ENCODE measurements at regions not wholly inside any gene's neighbourhood (a gene's known extent, or its start where the extent isn't known, plus 50 kb on each side); places are given as distances from the start of the nearest gene placed in this dataset.

DNA sequence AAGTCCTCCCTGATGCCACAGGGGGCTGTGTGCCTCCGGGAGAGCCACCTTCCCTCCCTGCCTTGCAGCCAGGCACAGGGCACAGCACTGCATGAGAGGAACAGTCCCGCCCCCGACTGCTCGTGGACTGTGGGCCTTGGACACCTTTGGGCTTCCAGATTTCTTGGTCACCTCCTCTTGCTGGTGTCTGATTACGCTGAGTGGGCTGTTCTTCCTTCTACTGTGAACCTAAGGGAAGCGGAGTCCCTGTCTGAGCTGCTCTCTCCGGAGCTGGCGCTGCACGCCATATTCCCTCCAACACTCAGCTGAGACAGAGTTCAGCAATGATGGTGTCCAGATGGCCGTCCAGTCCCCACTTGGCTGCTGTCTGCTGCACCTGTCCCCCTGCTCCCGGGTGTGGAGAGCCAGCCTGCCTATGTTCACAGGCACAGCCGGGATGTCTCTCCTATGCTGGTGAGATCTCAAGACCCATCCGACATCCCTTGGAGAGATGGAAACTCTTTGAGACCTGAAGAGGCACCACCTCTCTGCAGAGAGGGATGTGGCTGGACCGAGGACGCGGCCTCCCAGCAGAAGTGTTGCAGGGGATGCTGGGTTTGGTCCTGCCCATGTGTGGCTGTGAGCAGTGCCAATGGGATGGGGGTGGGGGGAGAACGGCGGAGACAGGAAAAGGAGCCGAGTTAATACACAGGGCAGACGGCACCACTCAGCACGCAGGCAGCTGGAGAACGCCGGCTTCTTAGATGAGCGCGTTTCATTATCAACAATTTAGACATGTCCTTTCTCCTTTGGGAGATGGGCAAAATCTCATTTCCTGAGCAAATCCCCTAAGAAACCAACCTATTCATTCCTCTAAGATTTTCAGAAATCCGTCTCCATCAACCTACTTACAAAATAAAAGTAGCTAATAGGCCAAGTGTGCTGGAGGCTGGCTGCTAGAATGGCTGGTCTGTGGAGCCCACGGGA is 171.9 kb downstream of the ENGASE start:
- H3K9me3 ChIP-seq (replicated peaks in 1 of 11): 0 out of 22 replicates have a peak, but pooled peaks cover 0 to 3% (median 0%) of the 10 kb centered on the region in 11 experiments
- no peak overlapping the region for H3K27ac ChIP-seq
- H3K27me3 ChIP-seq: 0 out of 22 replicates have a peak, but pooled peaks cover 0 to 7% (median 0%) of the 10 kb centered on the region in 11 experiments

DNA sequence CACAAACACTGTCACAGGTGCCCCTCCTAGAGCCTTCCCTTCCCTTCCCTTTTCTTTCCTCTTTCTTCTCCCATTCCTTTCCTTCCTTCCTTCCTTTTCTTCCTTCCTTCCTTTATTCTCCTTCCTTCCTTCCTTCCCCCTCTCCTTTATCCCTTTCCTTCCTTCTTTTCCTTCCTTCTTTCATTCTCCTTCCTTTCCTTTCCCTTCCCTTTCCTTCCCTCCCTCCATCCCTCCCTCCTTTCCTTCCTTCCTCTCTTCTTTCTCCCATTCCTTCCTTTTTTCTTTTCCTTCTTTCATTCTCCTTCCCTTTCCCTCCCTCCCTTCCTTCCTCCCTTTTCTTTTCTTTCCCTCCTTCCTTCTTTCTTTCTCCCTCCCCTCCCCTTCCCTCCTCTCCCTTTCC is 170.0 kb downstream of the ENGASE start:
- no peak for TF ChIP-seq Cebpa-rat (IDR thresholded peaks at IDR 0.05)
- Histone ChIP-seq H3K27ac (no peak overlapping the region), H3K9ac (no peak overlapping the region), H3K9me3 (replicated peaks in 1 of 11) (0 out of 22 replicates have a peak, but pooled peaks cover 0 to 3% (median 0%) of the 10 kb centered on the region in 11 experiments), H3K4me3 (no peak overlapping the region), H3K4me1 (peaks cover 0 to 24% (median 13%) of the 10 kb centered on the region in 10 experiments; a peak in 16 of 20 replicates), H3K27me3 (peaks cover 0 to 7% (median 0%) of the 10 kb centered on the region in 11 experiments; a peak in 1 of 22 replicates), H3K4me2 (no peak overlapping the region), H4K20me1 (peaks cover 0 to 15% (median 0%) of the 10 kb centered on the region in 11 experiments; a peak in 2 of 22 replicates), H3K36me3 (no peaks in the 10 kb centered on the region)

More for the DNA sequence above, 171.9 kb downstream of the ENGASE start:
- Histone ChIP-seq H3K36me3 (no peaks in the 10 kb centered on the region), H3K9ac (no peak overlapping the region), H3K4me3 (no peak overlapping the region), H3K4me2 (no peak overlapping the region), H4K20me1 (peaks cover 0 to 10% (median 0%) of the 10 kb centered on the region in 11 experiments; a peak in 3 of 22 replicates), H3K4me1 (peaks cover 0 to 27% (median 16%) of the 10 kb centered on the region in 10 experiments; a peak in 16 of 20 replicates)
- no peak for TF ChIP-seq Cebpa-rat (IDR thresholded peaks at IDR 0.05)

DNA sequence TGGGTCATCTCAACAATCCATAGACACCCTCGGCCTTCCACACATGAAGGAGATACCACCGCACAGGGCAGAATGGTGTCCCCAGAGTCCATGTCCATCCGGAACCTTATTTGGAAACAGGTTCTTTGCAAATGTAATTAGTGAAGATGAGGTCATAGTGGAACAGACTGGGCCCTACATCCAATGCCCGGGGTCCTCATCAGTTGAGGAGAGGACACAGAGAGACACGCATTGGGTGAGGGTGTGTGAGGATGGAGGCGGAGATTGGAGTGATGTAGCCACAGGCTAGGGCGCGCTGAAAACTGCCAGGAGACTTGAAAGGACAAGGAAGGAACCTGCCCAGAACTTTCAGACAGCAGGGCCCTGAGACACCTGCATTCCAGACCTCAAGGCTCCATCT is 169.4 kb downstream of the ENGASE start:
- H3K9ac ChIP-seq: no peak overlapping the region
- H3K4me1 ChIP-seq: peaks cover 0 to 17% (median 6%) of the 10 kb centered on the region in 10 experiments; a peak in 14 of 20 replicates
- TF ChIP-seq Cebpa-rat (IDR thresholded peaks at IDR 0.05): no peak
- peaks cover 0 to 3% (median 0%) of the 10 kb centered on the region in 11 experiments; a peak in 1 of 22 replicates for H3K27me3 ChIP-seq
- H3K4me2 ChIP-seq: no peak overlapping the region
- 0 out of 22 replicates have a peak, but pooled peaks cover 0 to 3% (median 0%) of the 10 kb centered on the region in 11 experiments for H3K9me3 ChIP-seq (replicated peaks in 1 of 11)
- no peaks in the 10 kb centered on the region for H3K36me3 ChIP-seq
- no peak overlapping the region for H3K27ac ChIP-seq
- H4K20me1 ChIP-seq: peaks cover 0 to 19% (median 0%) of the 10 kb centered on the region in 11 experiments; a peak in 4 of 22 replicates
- H3K4me3 ChIP-seq: no peak overlapping the region

- Histone ChIP-seq H3K4me3 (no peak overlapping the region), H3K4me2 (peak overlapping the region in 1 of 11 experiments; percentile 15; a peak in 2 of 22 replicates), H3K27ac (no peak overlapping the region), H3K9ac (no peak overlapping the region), H3K27me3 (no peaks in the 10 kb centered on the region; a peak in 1 of 22 replicates), H4K20me1 (peaks cover 0 to 19% (median 0%) of the 10 kb centered on the region in 11 experiments; a peak in 4 of 22 replicates), H3K9me3 (replicated peaks in 1 of 11) (0 out of 22 replicates have a peak, but pooled peaks cover 0 to 3% (median 0%) of the 10 kb centered on the region in 11 experiments), H3K36me3 (no peaks in the 10 kb centered on the region), H3K4me1 (peaks cover 0 to 14% (median 2%) of the 10 kb centered on the region in 10 experiments; a peak in 13 of 20 replicates)
- no peak for TF ChIP-seq Cebpa-rat (IDR thresholded peaks at IDR 0.05)
Measured at GRCh38 chr17:79243603-79243990, 169.0 kb downstream of the ENGASE start.

- Histone ChIP-seq H3K9ac (no peak overlapping the region), H3K27me3 (no peaks in the 10 kb centered on the region; a peak in 1 of 22 replicates)
- TF ChIP-seq Cebpa-rat (IDR thresholded peaks at IDR 0.05): no peak
Measured at GRCh38 chr17:79242873-79243602, 168.4 kb downstream of the ENGASE start.

DNA sequence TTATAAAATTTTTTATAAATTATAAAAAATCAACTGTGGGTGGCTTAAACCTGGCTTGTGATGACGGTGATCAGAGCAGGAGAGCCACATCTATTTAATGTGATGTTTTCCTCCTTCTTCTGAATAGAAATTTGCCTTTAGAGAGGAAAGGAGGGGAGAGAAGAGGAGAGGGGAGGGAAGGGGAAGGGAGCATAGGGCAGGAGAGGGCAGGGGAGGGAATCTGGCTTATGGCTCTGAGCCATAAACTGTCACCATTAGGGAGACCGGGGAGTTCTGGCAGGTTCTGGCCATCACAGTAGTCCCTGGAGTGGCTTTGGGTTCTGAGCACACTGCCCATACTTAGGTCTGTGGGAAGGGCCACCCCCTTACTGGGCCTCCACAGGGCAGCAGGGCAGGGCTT is 167.8 kb downstream of the ENGASE start:
- H4K20me1 ChIP-seq: peaks cover 0 to 20% (median 0%) of the 10 kb centered on the region in 11 experiments; a peak in 7 of 22 replicates
- H3K27me3 ChIP-seq: no peaks in the 10 kb centered on the region; a peak in 1 of 22 replicates
- 0 out of 22 replicates have a peak, but pooled peaks cover 0 to 3% (median 0%) of the 10 kb centered on the region in 11 experiments for H3K9me3 ChIP-seq (replicated peaks in 1 of 11)
- no peaks in the 10 kb centered on the region for H3K36me3 ChIP-seq
- H3K27ac ChIP-seq: no peak overlapping the region
- no peak overlapping the region for H3K9ac ChIP-seq
- no peak overlapping the region for H3K4me3 ChIP-seq
- H3K4me1 ChIP-seq: peaks cover 0 to 16% (median 6%) of the 10 kb centered on the region in 10 experiments; a peak in 11 of 20 replicates
- TF ChIP-seq Cebpa-rat (IDR thresholded peaks at IDR 0.05): no peak
- H3K4me2 ChIP-seq: 0 out of 22 replicates have a peak overlapping the region, but pooled peaks of 1 of the 11 experiments have one; percentile 15

More at GRCh38 chr17:79242873-79243602, 168.4 kb downstream of the ENGASE start:
- Histone ChIP-seq H3K4me3 (no peak overlapping the region), H3K36me3 (no peaks in the 10 kb centered on the region), H3K27ac (no peak overlapping the region), H4K20me1 (peaks cover 0 to 18% (median 0%) of the 10 kb centered on the region in 11 experiments; a peak in 4 of 22 replicates), H3K4me1 (peaks cover 0 to 10% (median under 1%) of the 10 kb centered on the region in 10 experiments; a peak in 7 of 20 replicates), H3K9me3 (replicated peaks in 1 of 11) (0 out of 22 replicates have a peak, but pooled peaks cover 0 to 3% (median 0%) of the 10 kb centered on the region in 11 experiments), H3K4me2 (peak overlapping the region in 1 of 11 experiments; percentile 15; a peak in 2 of 22 replicates)

- Histone ChIP-seq H3K4me3 (no peak overlapping the region), H3K27me3 (no peaks in the 10 kb centered on the region; a peak in 1 of 22 replicates), H3K36me3 (no peaks in the 10 kb centered on the region), H3K9ac (no peak overlapping the region), H4K20me1 (peaks cover 0 to 25% (median 0%) of the 10 kb centered on the region in 11 experiments; a peak in 7 of 22 replicates), H3K4me1 (peaks cover 0 to 17% (median 12%) of the 10 kb centered on the region in 10 experiments; a peak in 14 of 20 replicates), H3K27ac (no peak overlapping the region), H3K4me2 (no peak overlapping the region), H3K9me3 (replicated peaks in 1 of 11) (0 out of 22 replicates have a peak, but pooled peaks cover 0 to 3% (median 0%) of the 10 kb centered on the region in 11 experiments)
- no peak for TF ChIP-seq Cebpa-rat (IDR thresholded peaks at IDR 0.05)
Measured at GRCh38 chr17:79241616-79242015, 167.0 kb downstream of the ENGASE start.

DNA sequence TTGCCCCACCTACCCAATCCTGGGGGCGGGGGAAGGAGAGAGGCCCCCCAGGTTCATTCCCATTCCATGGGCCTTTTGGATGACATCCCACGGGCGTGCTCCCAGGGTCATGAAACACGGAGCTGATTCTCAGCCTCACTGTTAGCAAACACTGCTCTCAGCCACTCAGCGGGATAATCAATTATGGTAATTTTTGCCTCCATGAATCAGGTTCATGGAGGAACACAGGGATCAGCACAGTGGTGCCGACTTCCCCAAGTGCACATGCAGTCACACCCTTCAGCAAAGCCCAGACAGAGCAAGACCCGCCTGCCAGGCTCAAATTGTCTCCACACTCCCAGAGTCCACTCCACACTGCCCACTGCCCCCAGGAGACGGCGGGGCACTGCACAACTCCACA is 164.6 kb downstream of the ENGASE start:
- no peak overlapping the region for H3K4me3 ChIP-seq
- H3K36me3 ChIP-seq: no peaks in the 10 kb centered on the region
- no peak overlapping the region for H3K9ac ChIP-seq
- peaks cover 0 to 25% (median 0%) of the 10 kb centered on the region in 11 experiments; a peak in 7 of 22 replicates for H4K20me1 ChIP-seq
- H3K27ac ChIP-seq: no peak overlapping the region
- H3K4me2 ChIP-seq: no peak overlapping the region
- H3K9me3 ChIP-seq (replicated peaks in 1 of 11): no peaks in the 10 kb centered on the region
- H3K4me1 ChIP-seq: peaks cover 11 to 29% (median 24%) of the 10 kb centered on the region in 10 experiments; a peak in 18 of 20 replicates
- TF ChIP-seq Cebpa-rat (IDR thresholded peaks at IDR 0.05): no peak
- no peaks in the 10 kb centered on the region; a peak in 1 of 22 replicates for H3K27me3 ChIP-seq

All from BLaER1 treated with 17β-estradiol and CSF1 and Interleukin-3, amounts not matched to agents 10 nM and 100 nM (cell line).